Astrocyte of the spinal cord (primary cell): ENCODE measurements at regions not wholly inside any gene's neighbourhood (a gene's known extent, or its start where the extent isn't known, plus 50 kb on each side); places are given as distances from the start of the nearest gene placed in this dataset.

Experiments
- DNase-seq: peaks from one replicate; pipeline ENCODE4 v3.0.0; 2011; ENCODE audit warnings: low read depth, low spot score
- H3K4me3 ChIP-seq: 2 replicates; pipeline ENCODE4 v1.5.1; 2011; ENCODE audit warnings: low read depth, mild to moderate bottlenecking, low read length, moderate library complexity
- in situ Hi-C: cut with HindIII; loops from 2 replicates; pipeline ENCODE4 v1.10.0; 2017; ENCODE audit warnings: low sequenced_read_pairs
- TF ChIP-seq, protein P1 (sequence below): IDR thresholded peaks from 2 replicates; pipeline ENCODE4 v1.5.1; 2012; ENCODE audit warnings: low read depth, mild to moderate bottlenecking, low read length, inconsistent platforms

- no peak for DNase-seq
- in situ Hi-C loops = no loop called here
- H3K4me3 ChIP-seq = no peak overlapping the region
- TF ChIP-seq, protein P1, sequence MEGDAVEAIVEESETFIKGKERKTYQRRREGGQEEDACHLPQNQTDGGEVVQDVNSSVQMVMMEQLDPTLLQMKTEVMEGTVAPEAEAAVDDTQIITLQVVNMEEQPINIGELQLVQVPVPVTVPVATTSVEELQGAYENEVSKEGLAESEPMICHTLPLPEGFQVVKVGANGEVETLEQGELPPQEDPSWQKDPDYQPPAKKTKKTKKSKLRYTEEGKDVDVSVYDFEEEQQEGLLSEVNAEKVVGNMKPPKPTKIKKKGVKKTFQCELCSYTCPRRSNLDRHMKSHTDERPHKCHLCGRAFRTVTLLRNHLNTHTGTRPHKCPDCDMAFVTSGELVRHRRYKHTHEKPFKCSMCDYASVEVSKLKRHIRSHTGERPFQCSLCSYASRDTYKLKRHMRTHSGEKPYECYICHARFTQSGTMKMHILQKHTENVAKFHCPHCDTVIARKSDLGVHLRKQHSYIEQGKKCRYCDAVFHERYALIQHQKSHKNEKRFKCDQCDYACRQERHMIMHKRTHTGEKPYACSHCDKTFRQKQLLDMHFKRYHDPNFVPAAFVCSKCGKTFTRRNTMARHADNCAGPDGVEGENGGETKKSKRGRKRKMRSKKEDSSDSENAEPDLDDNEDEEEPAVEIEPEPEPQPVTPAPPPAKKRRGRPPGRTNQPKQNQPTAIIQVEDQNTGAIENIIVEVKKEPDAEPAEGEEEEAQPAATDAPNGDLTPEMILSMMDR = no peak
Observed at GRCh38 chr13:85427416-85427815, 371.8 kb downstream of the SLITRK6 start.

DNA sequence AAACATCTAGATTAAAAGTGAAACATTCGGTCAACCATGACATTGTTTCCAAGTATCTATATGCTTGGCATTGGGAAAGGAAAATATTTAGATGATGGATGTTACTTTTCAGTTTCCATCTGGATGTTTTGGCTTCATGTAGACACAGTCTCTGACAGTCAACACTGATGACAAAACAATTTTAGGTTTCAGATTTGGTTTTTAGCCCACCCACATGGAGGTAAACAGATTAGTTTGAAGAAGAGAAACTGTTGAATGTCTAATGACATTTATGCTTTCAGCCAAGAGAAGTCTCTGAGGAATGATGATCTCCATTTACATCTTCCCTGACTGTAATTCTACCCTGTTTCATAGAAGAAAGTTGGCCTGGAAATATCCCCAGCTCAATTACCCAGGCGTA, 379.1 kb downstream of the SLITRK6 start:
- no peak overlapping the region for H3K4me3 ChIP-seq
- no peak for DNase-seq
- TF ChIP-seq, protein P1 = no peak
- in situ Hi-C loops = no loop called here

DNA sequence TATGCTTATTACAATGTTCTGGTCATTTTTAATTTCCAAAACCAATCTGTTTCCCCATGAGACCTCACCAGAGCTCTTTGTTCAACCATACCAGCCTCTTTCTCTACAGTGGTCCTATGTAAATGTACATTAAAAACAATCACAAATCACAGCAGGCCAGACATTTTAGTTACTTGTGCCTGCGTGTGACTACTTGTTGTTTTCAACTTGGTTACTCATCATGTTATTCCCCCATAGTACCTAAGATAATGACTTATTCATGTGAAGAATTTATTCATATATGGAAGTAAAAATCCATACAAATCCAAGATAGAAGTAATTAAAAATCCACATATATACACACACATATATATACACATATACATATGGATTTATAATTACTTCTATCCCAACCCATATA, 379.6 kb downstream of the SLITRK6 start:
- in situ Hi-C loops = no loop called here
- TF ChIP-seq, protein P1 = no peak
- no peak for DNase-seq
- no peak overlapping the region for H3K4me3 ChIP-seq

GRCh38 chr13:85417807-85418206, 381.4 kb downstream of the SLITRK6 start:
- no peak for DNase-seq
- TF ChIP-seq, protein P1 = no peak
- in situ Hi-C loops = no loop called here
- no peak overlapping the region for H3K4me3 ChIP-seq

DNA sequence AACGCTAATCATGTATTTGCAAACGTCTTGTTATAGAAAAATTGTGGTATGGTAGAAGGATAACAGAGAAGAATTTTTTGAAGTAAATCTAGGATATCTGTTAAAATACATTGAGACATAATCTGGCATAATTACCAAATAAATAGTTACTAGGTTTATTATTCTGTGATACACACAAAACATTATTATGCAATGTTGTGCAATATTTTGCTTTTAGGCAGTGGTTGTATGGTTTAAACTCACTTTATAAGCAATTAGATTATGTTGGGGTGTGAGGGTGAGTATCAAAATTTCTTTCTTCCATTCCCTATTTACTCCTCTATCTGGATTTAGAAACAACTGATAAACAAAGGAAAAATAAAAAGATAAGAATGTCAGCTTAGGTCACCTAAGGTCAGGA, 385.6 kb downstream of the SLITRK6 start:
- TF ChIP-seq, protein P1 = no peak
- no peak overlapping the region for H3K4me3 ChIP-seq

GRCh38 chr13:85412448-85412847, 386.8 kb downstream of the SLITRK6 start:
- TF ChIP-seq, protein P1 = no peak
- no peak for DNase-seq
- no peak overlapping the region for H3K4me3 ChIP-seq
- in situ Hi-C loops = no loop called here

More for the DNA sequence above, 385.6 kb downstream of the SLITRK6 start:
- DNase-seq = no peak
- in situ Hi-C loops = no loop called here

GRCh38 chr13:85411591-85411990, 387.6 kb downstream of the SLITRK6 start:
- in situ Hi-C loops = no loop called here
- TF ChIP-seq, protein P1 = no peak

More at GRCh38 chr13:85411591-85411990, 387.6 kb downstream of the SLITRK6 start:
- no peak for DNase-seq
- H3K4me3 ChIP-seq = no peak overlapping the region
